GM21717 (cell line): ENCODE measurements at regions not wholly inside any gene's neighbourhood (a gene's known extent, or its start where the extent isn't known, plus 50 kb on each side); places are given as distances from the start of the nearest gene placed in this dataset.

Source experiments
- ATAC-seq: cut with Tn5 transposase; IDR thresholded peaks from one replicate; pipeline ENCODE4 v1.9.1; 2021; ENCODE audit warnings: mild to moderate bottlenecking, moderate library complexity; ENCODE audit not compliant: unreplicated experiment

DNA sequence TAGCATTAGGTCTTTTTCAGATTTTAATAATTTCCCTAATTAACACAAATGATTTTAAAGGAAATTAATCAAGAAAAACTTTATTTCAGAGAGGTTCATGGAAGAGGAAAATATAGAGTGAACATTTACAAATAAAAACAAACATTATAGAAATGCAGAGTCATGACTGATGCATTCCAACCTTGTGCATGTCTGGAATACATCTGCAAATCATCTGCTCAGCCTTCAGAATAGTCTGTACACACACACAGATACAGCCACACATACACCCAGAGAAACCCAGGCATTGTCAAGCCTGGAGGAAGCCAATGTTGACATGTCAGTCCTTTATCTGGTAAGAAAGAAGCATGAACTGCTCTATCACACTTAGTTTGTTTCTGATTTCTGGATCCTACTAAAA, 61.3 kb upstream of the NFKB1 start:
- ATAC-seq: no peak

GRCh38 chr4:102440498-102440897, 60.7 kb upstream of the NFKB1 start:
- no peak for ATAC-seq

DNA sequence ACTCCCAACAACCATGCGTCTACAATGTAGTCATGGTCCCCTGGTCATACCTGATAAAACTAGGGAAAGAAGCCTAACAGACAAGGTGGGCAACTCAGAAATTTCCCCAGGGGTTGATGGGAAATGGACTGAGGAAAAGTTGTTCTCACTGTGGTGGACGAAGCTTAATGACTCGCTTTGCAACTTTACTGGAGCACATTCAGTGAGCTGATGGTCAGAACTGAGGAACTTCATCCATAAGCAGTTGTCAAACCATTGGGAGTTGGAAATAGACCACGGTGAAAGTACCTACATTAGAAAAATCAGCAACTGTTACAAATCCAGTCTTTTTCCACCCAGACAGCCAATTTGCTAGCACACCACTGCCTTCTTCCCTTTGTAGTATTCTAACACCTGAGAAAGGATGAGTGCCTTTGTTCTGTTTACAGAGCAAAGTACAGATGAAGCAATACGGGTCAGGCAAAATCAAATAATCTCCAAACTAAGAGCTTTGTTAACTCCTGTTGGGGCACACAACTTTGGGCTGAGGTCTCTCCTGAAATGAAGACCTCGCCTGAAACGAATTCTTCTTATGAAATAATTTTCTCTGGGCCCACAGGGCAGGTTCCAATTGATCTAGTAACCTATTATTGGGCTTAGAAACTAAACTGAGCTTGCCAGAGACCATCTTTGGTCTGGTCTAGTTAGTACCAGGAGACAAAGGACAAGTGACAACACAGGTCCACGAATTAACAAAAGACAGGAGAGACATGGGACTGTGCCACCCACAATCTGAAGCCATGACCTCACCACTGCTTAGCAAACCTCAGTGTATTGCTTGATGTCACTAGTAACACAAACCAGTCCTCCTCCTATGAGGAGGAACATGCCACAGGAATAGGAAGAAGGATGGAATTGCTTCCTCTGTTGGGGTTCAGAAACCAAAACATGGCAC, 58.9 kb upstream of the NFKB1 start:
- ATAC-seq: no peak

GRCh38 chr4:102444752-102445151, 56.4 kb upstream of the NFKB1 start:
- no peak for ATAC-seq

DNA sequence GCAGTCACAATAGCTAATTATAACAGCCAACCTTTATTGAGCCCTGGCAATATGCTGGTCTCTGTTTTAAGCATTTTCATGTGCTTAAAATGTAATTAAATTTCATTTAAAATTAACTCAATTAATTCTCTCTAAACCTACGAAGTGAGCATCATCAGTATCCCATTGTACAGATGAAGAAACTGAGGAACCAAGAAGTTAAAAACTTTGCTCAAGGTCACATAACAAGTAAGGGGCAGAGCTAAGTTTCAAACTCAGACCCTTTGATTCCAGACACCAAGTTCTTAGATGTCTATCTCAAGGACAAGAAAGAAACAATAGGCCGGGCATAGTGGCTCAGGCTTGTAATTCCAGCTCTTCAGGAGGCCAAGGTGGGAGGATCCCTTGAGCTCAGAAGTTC, 55.9 kb upstream of the NFKB1 start:
- no peak for ATAC-seq

DNA sequence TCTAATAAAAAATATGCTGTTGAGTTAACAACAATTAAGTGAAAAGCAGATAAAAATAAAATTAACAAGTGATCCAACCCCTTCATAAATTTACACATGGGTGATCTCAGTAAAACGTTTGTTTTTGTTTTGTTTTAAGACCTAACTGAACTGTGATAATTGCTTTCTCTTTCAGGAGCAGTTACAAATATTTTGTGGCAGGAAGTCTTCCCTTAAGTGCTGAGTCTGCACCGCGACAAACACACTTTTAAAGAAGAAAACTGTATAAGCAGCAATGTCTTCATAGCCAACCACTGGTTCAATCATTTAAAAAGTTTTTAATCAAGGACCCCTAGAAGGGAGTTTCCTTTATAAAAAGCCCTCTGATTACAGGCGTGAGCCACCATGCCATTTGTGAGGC, 53.7 kb upstream of the NFKB1 start:
- ATAC-seq: peak; percentile 69

- ATAC-seq: peak; percentile 66
These were observed 51.3 kb upstream of the NFKB1 start for GRCh38 chr4:102449751-102450352.

DNA sequence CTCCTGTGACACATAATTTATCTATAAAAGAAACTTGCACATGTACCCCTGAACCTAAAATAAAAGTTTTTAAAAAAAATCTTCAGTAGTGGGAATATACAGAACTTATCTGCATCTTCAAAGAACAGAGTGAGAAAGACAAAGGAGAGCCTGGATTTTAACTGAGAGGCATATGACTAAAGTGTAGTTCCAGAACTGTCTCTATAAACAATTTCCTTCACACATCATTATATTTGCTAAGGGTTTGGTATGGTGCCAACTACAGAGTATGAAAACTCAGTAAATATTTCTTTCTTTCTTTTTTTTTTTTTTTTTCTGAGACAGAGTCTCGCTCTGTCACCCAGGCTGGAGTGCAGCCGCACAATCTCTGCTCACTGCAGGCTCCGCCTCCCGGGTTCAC, 49.9 kb upstream of the NFKB1 start:
- ATAC-seq: no peak
